HepG2 (cell line): ENCODE measurements at regions not wholly inside any gene's neighbourhood (a gene's known extent, or its start where the extent isn't known, plus 50 kb on each side); places are given as distances from the start of the nearest gene placed in this dataset.
A peak's percentile ranks its signal among the peaks of the same experiment; 100 is the strongest.

Experiments
- CREB1 ChIP-seq, 2 experiments: fragments of 450-650 bp in 1 of 2; IDR thresholded peaks; 2 replicates each; pipeline ENCODE4 v1.6.1; 2016 to 2017; ENCODE audit warnings: control low read depth in 1 of 2, mild to moderate bottlenecking in 1 of 2, missing compliant biosample characterization in 1 of 2, missing genetic modification characterization in 1 of 2
- FOXP1 ChIP-seq, 2 experiments: fragments of 450-650 bp in 1 of 2; IDR thresholded peaks; 2 replicates each; pipeline ENCODE4 v1.6.1; 2017 to 2018; ENCODE audit warnings: antibody characterized with exemption in 1 of 2
- MAFF ChIP-seq: IDR thresholded peaks from 2 replicates; pipeline ENCODE4 v1.6.1; 2011; ENCODE audit warnings: low read depth, low read length, improper control_type of control experiment
- MXI1 ChIP-seq: IDR thresholded peaks from 3 replicates; pipeline ENCODE4 v1.6.1; 2012; ENCODE audit warnings: low read depth, low read length, inconsistent platforms, borderline replicate concordance
- NR2C2 ChIP-seq: sonication (generic); formaldehyde crosslinking; IDR thresholded peaks from 2 replicates; pipeline ENCODE4 v1.4.0; 2020; ENCODE audit warnings: missing genetic modification reagents, mild to moderate bottlenecking, moderate library complexity, borderline replicate concordance
- SP140L ChIP-seq: sonication (generic); formaldehyde crosslinking; IDR thresholded peaks from 2 replicates; pipeline ENCODE4 v1.4.0; 2020; ENCODE audit warnings: missing genetic modification reagents, borderline replicate concordance
- TAF15 ChIP-seq: fragments of 200-400 bp; formaldehyde crosslinking; IDR thresholded peaks from one replicate; pipeline ENCODE4 v1.6.1; 2018; ENCODE audit warnings: mild to moderate bottlenecking, low read depth, low read length; ENCODE audit not compliant: poor library complexity, severe bottlenecking
- THAP11 ChIP-seq: IDR thresholded peaks from 2 replicates; pipeline ENCODE4 v1.6.1; 2016; ENCODE audit warnings: missing biosample characterization, missing genetic modification reagents
- ZNF44 ChIP-seq: sonication (generic); formaldehyde crosslinking; IDR thresholded peaks from 2 replicates; pipeline ENCODE4 v1.5.1; 2020; ENCODE audit warnings: mild to moderate bottlenecking, missing genetic modification reagents
- ZNF660 ChIP-seq: sonication (generic); formaldehyde crosslinking; IDR thresholded peaks from 2 replicates; pipeline ENCODE4 v1.5.1; 2020; ENCODE audit warnings: mild to moderate bottlenecking, low read depth, missing genetic modification reagents, borderline replicate concordance
- ZNF792 ChIP-seq: IDR thresholded peaks from 2 replicates; pipeline ENCODE4 v1.6.1; 2016
- ZNF83 ChIP-seq: sonication (generic); formaldehyde crosslinking; IDR thresholded peaks from 2 replicates; pipeline ENCODE4 v1.4.0; 2020; ENCODE audit warnings: missing genetic modification reagents, mild to moderate bottlenecking, borderline replicate concordance
- ZNF891 ChIP-seq: sonication (generic); formaldehyde crosslinking; IDR thresholded peaks from 2 replicates; pipeline ENCODE4 v1.5.0; 2020; ENCODE audit warnings: mild to moderate bottlenecking, missing genetic modification reagents
- TF ChIP-seq, protein P1 (sequence below): sonication (generic); formaldehyde crosslinking; IDR thresholded peaks from 2 replicates; pipeline ENCODE4 v1.4.0; 2020; ENCODE audit warnings: mild to moderate bottlenecking, missing genetic modification reagents
- TF ChIP-seq, protein P2 (sequence below): sonication (generic); formaldehyde crosslinking; IDR thresholded peaks from 2 replicates; pipeline ENCODE4 v1.8.1; 2023; ENCODE audit warnings: mild to moderate bottlenecking, missing genetic modification reagents
- TF ChIP-seq, protein P3 (sequence below): IDR thresholded peaks from 2 replicates; pipeline ENCODE4 v1.6.1; 2016; ENCODE audit warnings: missing biosample characterization, missing genetic modification reagents, low read depth
- TF ChIP-seq, protein P4 (sequence below): sonication (generic); formaldehyde crosslinking; IDR thresholded peaks from 2 replicates; pipeline ENCODE4 v1.4.0; 2020; ENCODE audit warnings: missing genetic modification reagents, borderline replicate concordance
- TF ChIP-seq, protein P5 (sequence below): sonication (generic); formaldehyde crosslinking; IDR thresholded peaks from 2 replicates; pipeline ENCODE4 v1.5.0; 2020; ENCODE audit warnings: missing genetic modification reagents

DNA sequence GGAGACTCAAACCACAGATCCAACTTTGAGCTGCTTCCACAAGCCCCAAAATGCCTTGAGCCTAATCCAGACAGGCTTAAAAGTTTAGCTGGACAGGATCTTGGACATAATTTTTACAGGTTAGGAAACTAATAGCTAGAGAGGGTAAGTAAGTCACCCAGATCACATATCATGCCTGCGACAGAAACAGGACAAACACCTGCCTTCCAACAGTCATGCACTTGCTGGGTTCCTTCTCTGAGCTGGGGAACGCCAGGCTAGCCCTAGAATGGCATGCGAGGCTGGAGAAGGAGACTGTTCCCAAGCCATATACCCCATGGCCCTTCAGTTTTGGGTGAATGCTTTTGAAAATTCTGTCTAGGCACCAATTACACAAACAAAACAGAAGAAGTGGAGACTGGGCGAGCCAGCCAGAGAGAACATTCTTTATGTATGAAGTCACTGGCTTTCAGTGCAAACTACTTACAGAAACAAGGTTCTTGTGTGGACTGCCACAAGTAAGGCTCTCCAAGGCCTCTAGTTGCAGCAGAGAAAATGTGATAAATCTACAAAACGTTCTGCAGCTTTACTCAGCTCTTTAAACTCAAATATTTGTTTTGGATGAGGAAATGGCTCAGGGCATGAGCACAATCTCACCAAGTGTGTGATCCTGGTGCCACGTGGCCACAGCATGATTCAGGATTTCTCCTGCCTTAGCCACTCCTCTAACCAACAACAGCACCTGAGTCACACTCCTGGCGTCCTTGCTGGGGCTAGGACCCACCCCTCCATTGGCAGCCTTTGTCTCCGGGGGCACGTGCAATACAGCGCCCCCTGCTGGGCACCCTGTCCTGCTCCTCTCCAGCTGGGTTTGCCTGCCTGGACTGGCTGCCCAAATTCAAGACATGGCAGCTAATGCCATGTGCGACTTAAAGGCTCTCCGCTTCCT is 73.4 kb upstream of the UBL3 start (continued):
- TF ChIP-seq, protein P1, sequence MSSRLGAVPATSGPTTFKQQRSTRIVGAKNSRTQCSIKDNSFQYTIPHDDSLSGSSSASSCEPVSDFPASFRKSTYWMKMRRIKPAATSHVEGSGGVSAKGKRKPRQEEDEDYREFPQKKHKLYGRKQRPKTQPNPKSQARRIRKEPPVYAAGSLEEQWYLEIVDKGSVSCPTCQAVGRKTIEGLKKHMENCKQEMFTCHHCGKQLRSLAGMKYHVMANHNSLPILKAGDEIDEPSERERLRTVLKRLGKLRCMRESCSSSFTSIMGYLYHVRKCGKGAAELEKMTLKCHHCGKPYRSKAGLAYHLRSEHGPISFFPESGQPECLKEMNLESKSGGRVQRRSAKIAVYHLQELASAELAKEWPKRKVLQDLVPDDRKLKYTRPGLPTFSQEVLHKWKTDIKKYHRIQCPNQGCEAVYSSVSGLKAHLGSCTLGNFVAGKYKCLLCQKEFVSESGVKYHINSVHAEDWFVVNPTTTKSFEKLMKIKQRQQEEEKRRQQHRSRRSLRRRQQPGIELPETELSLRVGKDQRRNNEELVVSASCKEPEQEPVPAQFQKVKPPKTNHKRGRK (CRISPR knock-in tag) = no peak
- TF ChIP-seq MAFF (peak; percentile 83), MXI1 (peak; percentile 94; the same call in 2 of the 3 replicates), FOXP1 (IDR thresholded peaks at IDR 0.05) (no peak), FOXP1 (CRISPR knock-in tag; IDR thresholded peaks at IDR 0.05) (peak; percentile 86), TAF15 (no peak), NR2C2 (CRISPR knock-in tag) (peak; percentile 55), THAP11 (CRISPR knock-in tag) (peak; percentile 88), ZNF660 (no peak), ZNF891 (CRISPR knock-in tag) (no peak), ZNF83 (no peak), SP140L (CRISPR knock-in tag) (0 out of 2 replicates have a peak, but pooled peaks have one; percentile 51), ZNF792 (CRISPR knock-in tag) (peak; percentile 93), CREB1 (IDR thresholded peaks at IDR 0.05) (peak; percentile 18; the same call in 1 of the 2 replicates), CREB1 (CRISPR knock-in tag; IDR thresholded peaks at IDR 0.05) (peak; percentile 47; the same call in 1 of the 2 replicates), ZNF44 (CRISPR knock-in tag) (no peak)
- TF ChIP-seq, protein P2, sequence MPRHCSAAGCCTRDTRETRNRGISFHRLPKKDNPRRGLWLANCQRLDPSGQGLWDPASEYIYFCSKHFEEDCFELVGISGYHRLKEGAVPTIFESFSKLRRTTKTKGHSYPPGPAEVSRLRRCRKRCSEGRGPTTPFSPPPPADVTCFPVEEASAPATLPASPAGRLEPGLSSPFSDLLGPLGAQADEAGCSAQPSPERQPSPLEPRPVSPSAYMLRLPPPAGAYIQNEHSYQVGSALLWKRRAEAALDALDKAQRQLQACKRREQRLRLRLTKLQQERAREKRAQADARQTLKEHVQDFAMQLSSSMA (CRISPR knock-in tag) = no peak
- TF ChIP-seq, protein P3, sequence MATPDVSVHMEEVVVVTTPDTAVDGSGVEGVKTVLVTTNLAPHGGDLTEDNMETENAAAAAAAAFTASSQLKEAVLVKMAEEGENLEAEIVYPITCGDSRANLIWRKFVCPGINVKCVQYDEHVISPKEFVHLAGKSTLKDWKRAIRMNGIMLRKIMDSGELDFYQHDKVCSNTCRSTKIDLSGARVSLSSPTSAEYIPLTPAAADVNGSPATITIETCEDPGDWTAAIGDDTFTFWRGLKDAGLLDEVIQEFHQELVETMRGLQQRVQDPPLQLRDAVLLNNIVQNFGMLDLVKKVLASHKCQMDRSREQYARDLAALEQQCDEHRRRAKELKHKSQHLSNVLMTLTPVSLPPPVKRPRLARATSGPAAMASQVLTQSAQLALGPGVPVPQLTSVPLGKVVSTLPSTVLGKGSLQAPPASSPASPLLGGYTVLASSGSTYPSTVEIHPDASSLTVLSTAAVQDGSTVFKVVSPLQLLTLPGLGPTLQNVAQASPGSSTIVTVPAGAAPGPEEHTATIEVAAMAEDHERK (CRISPR knock-in tag) = no peak
- TF ChIP-seq, protein P4, sequence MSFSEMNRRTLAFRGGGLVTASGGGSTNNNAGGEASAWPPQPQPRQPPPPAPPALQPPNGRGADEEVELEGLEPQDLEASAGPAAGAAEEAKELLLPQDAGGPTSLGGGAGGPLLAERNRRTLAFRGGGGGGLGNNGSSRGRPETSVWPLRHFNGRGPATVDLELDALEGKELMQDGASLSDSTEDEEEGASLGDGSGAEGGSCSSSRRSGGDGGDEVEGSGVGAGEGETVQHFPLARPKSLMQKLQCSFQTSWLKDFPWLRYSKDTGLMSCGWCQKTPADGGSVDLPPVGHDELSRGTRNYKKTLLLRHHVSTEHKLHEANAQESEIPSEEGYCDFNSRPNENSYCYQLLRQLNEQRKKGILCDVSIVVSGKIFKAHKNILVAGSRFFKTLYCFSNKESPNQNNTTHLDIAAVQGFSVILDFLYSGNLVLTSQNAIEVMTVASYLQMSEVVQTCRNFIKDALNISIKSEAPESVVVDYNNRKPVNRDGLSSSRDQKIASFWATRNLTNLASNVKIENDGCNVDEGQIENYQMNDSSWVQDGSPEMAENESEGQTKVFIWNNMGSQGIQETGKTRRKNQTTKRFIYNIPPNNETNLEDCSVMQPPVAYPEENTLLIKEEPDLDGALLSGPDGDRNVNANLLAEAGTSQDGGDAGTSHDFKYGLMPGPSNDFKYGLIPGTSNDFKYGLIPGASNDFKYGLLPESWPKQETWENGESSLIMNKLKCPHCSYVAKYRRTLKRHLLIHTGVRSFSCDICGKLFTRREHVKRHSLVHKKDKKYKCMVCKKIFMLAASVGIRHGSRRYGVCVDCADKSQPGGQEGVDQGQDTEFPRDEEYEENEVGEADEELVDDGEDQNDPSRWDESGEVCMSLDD (CRISPR knock-in tag) = no peak
- TF ChIP-seq, protein P5, sequence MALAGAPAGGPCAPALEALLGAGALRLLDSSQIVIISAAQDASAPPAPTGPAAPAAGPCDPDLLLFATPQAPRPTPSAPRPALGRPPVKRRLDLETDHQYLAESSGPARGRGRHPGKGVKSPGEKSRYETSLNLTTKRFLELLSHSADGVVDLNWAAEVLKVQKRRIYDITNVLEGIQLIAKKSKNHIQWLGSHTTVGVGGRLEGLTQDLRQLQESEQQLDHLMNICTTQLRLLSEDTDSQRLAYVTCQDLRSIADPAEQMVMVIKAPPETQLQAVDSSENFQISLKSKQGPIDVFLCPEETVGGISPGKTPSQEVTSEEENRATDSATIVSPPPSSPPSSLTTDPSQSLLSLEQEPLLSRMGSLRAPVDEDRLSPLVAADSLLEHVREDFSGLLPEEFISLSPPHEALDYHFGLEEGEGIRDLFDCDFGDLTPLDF (CRISPR knock-in tag) = no peak
